Stomach (tissue), 4 donors: ENCODE measurements at regions not wholly inside any gene's neighbourhood (a gene's known extent, or its start where the extent isn't known, plus 50 kb on each side); places are given as distances from the start of the nearest gene placed in this dataset.

Source experiments
- CTCF ChIP-seq, 7 experiments: fragments of 450-650 bp in 4 of 7; fragments of 200-600 bp in 3 of 7; sonication (generic) in 3 of 7; IDR thresholded peaks; one replicate each; pipeline ENCODE4 v1.5.1; 2016 to 2019; ENCODE audit warnings: antibody characterized with exemption in 7 of 7, control low read depth in 2 of 7, mild to moderate bottlenecking in 1 of 7
- EP300 ChIP-seq: sonication (generic); formaldehyde crosslinking; IDR thresholded peaks from one replicate; pipeline ENCODE4 v1.6.1; 2017; ENCODE audit warnings: antibody characterized with exemption
- POLR2A ChIP-seq, 4 donors: fragments of 450-650 bp; IDR thresholded peaks; one replicate each; pipeline ENCODE4 v1.6.1; 2016; ENCODE audit warnings: antibody characterized with exemption in 4 of 4, control low read depth in 2 of 4, mild to moderate bottlenecking in 1 of 4, moderate library complexity in 1 of 4

GRCh38 chr14:76937181-76938091 is 91.1 kb downstream of the IRF2BPL start:
- TF ChIP-seq CTCF (IDR thresholded peaks at IDR 0.05) (no peak), EP300 (no peak), POLR2A (IDR thresholded peaks at IDR 0.05) (no peak)
